PC-3 (cell line): ENCODE measurements at regions not wholly inside any gene's neighbourhood (a gene's known extent, or its start where the extent isn't known, plus 50 kb on each side); places are given as distances from the start of the nearest gene placed in this dataset.

Experiments used
- ATAC-seq: fragments of 200-7000 bp; cut with Tn5 transposase; 2 replicates; pipeline ENCODE4 v1.9.1; 2020; ENCODE audit warnings: mild to moderate bottlenecking, moderate library complexity
- BruUV-seq: library from RNA; stranded (reverse); fragments of 400-500 nt; replicated peaks from 2 replicates; lab custom pipeline; 2021; lab: Mats Ljungman, UMichigan
- CTCF ChIA-PET: fragments of 300-600 bp; sonication (Branson Sonifier 250); formaldehyde crosslinking; loops from one replicate; lab custom pipeline; 2022; ENCODE audit warnings: antibody characterized with exemption; lab: Charles Lee
- POLR2A ChIA-PET: fragments of 300-600 bp; sonication (Branson Sonifier 250); formaldehyde crosslinking; loops from one replicate; lab custom pipeline; 2022; ENCODE audit warnings: antibody characterized with exemption; ENCODE audit not compliant: unreplicated experiment; lab: Charles Lee
- DNase-seq: peaks from one replicate; pipeline ENCODE4 v3.0.0-alpha.2; 2015
- H2AFZ ChIP-seq: fragments of 300-600 bp; sonication (generic); 2 replicates; pipeline ENCODE4 v1.6.0; 2016; ENCODE audit warnings: antibody characterized with exemption, low read length
- H3F3A ChIP-seq: fragments of 300-600 bp; sonication (generic); one replicate; pipeline ENCODE4 v1.6.0; 2017; ENCODE audit warnings: antibody characterized with exemption, low read length, control low read depth, mild to moderate bottlenecking; ENCODE audit not compliant: unreplicated experiment
- H3K27ac ChIP-seq: fragments of 300-600 bp; sonication (generic); 2 replicates; pipeline ENCODE4 v1.5.1; 2016; ENCODE audit warnings: mild to moderate bottlenecking, low read length
- H3K27me3 ChIP-seq: fragments of 300-600 bp; sonication (generic); 2 replicates; pipeline ENCODE4 v1.6.1; 2016; ENCODE audit warnings: low read length, mixed read lengths
- H3K36me3 ChIP-seq: fragments of 300-600 bp; sonication (generic); 2 replicates; pipeline ENCODE4 v1.6.1; 2016; ENCODE audit warnings: low read depth, mixed run types, low read length, mixed read lengths
- H3K4me1 ChIP-seq: fragments of 300-600 bp; sonication (generic); 2 replicates; pipeline ENCODE4 v1.5.1; 2016; ENCODE audit warnings: low read length; ENCODE audit not compliant: insufficient read depth
- H3K4me2 ChIP-seq: fragments of 300-600 bp; sonication (generic); 2 replicates; pipeline ENCODE4 v1.6.0; 2016; ENCODE audit warnings: low read length
- H3K4me3 ChIP-seq: fragments of 300-600 bp; sonication (generic); 2 replicates; pipeline ENCODE4 v1.5.1; 2016; ENCODE audit warnings: mild to moderate bottlenecking, low read length, mixed read lengths
- H3K79me2 ChIP-seq: fragments of 300-600 bp; sonication (generic); 2 replicates; pipeline ENCODE4 v1.6.1; 2017; ENCODE audit warnings: low read length, mixed read lengths
- H3K9ac ChIP-seq: fragments of 300-600 bp; sonication (generic); 2 replicates; pipeline ENCODE4 v1.6.0; 2016; ENCODE audit warnings: mild to moderate bottlenecking, low read length
- H3K9me2 ChIP-seq: fragments of 300-600 bp; sonication (generic); replicated peaks from 2 replicates; pipeline ENCODE4 v1.6.1; 2016; ENCODE audit warnings: mixed run types, low read length, mixed read lengths
- H3K9me3 ChIP-seq: fragments of 300-600 bp; sonication (generic); 2 replicates; pipeline ENCODE4 v1.6.1; 2016; ENCODE audit warnings: low read length, mixed read lengths
- H4K20me1 ChIP-seq: fragments of 300-600 bp; sonication (generic); 2 replicates; pipeline ENCODE4 v1.6.1; 2016; ENCODE audit warnings: low read length, mixed read lengths
- EZH2 ChIP-seq: fragments of 300-600 bp; sonication (generic); IDR thresholded peaks from one replicate; pipeline ENCODE4 v1.6.1; 2017; ENCODE audit warnings: antibody characterized with exemption, mild to moderate bottlenecking, low read length; ENCODE audit not compliant: unreplicated experiment
- EZH2phosphoT487 ChIP-seq: fragments of 300-600 bp; sonication (generic); IDR thresholded peaks from 2 replicates; pipeline ENCODE4 v1.6.1; 2018; ENCODE audit warnings: mild to moderate bottlenecking, antibody characterized with exemption, low read length, borderline replicate concordance
- intact Hi-C: fragments of 100-400 bp; cut with micrococcal nuclease; formaldehyde crosslinking; loops from 2 replicates; pipeline ENCODE4 v1.9.0; 2023
- TF ChIP-seq, protein P1 (sequence below): fragments of 300-600 bp; sonication (generic); conservative IDR thresholded peaks from 2 replicates; pipeline ENCODE4 v1.5.1; 2017; ENCODE audit warnings: antibody characterized with exemption, low read depth, mild to moderate bottlenecking, low read length

DNA sequence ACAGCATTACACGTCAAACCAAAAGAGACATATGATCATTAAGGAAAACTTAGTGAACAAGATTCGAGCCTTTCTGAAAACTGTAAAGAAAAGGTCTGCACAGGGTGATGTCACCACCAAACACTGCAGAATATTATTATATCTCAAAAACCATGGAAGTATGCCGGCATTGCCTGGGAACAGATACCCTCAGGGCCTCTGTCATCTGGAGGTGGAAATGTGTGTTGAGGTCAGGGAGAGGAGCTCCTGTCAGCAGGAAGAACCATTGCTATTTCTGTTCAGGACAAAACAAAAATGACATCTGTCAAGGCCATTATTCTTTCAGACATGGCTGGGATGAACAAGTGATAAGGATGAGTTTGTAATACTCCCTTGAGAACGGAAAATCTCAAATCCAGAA, 365.9 kb upstream of the TRIB2 start:
- DNase-seq (no peak), ATAC-seq (no peak)
- CTCF ChIA-PET, result no interaction called here
- BruUV-seq, result no TSS peak
- POLR2A ChIA-PET, result no interaction called here
- H3K9ac ChIP-seq, result no peak overlapping the region
- no peaks in the 10 kb centered on the region for H3K9me3 ChIP-seq
- peaks cover 5% of the 10 kb centered on the region; the same call in 1 of the 2 replicates for H3K4me1 ChIP-seq
- H3K27ac ChIP-seq, result no peak overlapping the region
- H3F3A ChIP-seq, result no peaks in the 10 kb centered on the region
- H3K9me2 ChIP-seq, result no peaks in the 10 kb centered on the region
- TF ChIP-seq, protein P1, sequence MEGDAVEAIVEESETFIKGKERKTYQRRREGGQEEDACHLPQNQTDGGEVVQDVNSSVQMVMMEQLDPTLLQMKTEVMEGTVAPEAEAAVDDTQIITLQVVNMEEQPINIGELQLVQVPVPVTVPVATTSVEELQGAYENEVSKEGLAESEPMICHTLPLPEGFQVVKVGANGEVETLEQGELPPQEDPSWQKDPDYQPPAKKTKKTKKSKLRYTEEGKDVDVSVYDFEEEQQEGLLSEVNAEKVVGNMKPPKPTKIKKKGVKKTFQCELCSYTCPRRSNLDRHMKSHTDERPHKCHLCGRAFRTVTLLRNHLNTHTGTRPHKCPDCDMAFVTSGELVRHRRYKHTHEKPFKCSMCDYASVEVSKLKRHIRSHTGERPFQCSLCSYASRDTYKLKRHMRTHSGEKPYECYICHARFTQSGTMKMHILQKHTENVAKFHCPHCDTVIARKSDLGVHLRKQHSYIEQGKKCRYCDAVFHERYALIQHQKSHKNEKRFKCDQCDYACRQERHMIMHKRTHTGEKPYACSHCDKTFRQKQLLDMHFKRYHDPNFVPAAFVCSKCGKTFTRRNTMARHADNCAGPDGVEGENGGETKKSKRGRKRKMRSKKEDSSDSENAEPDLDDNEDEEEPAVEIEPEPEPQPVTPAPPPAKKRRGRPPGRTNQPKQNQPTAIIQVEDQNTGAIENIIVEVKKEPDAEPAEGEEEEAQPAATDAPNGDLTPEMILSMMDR, result no peak
- TF ChIP-seq EZH2phosphoT487, result no peak
- no peaks in the 10 kb centered on the region for H3K79me2 ChIP-seq
- intact Hi-C loops, result no loop called here
- no peak overlapping the region for H2AFZ ChIP-seq
- no peak overlapping the region for H3K4me3 ChIP-seq
- H3K36me3 ChIP-seq, result no peaks in the 10 kb centered on the region
- H3K27me3 ChIP-seq, result no peaks in the 10 kb centered on the region
- H3K4me2 ChIP-seq, result no peak overlapping the region
- no peaks in the 10 kb centered on the region for H4K20me1 ChIP-seq

DNA sequence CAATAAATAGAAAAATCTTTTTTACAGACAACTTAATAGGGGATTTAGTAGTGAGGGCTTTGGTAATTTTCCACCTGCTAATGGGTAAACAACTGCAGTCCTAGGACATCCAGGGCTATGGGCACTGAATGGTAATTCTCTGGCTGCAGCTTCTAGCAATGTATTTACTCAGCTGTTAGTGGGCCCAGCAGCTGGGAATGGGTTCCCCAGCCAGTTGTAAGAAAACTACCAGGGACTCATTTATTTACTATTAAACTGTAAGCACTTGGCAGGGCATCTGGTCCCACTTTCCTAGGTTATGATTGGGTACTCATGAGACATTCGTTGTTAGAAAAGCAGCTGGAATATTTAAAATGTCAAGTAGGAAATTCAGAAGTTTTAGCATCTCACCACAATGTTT, 363.8 kb upstream of the TRIB2 start:
- no TSS peak for BruUV-seq
- no peak overlapping the region for H3K4me2 ChIP-seq
- no peaks in the 10 kb centered on the region for H3K9me2 ChIP-seq
- H3K27me3 ChIP-seq, result no peaks in the 10 kb centered on the region
- no peaks in the 10 kb centered on the region for H3K9me3 ChIP-seq
- ATAC-seq (no peak), DNase-seq (no peak)
- H3F3A ChIP-seq, result no peaks in the 10 kb centered on the region
- no peak overlapping the region for H3K9ac ChIP-seq
- CTCF ChIA-PET, result no interaction called here
- no peaks in the 10 kb centered on the region for H3K79me2 ChIP-seq
- intact Hi-C loops, result no loop called here
- no peak overlapping the region for H3K4me3 ChIP-seq
- no peaks in the 10 kb centered on the region for H3K36me3 ChIP-seq
- H3K27ac ChIP-seq, result no peak overlapping the region
- H3K4me1 ChIP-seq, result no peaks in the 10 kb centered on the region
- TF ChIP-seq EZH2phosphoT487 (no peak), EZH2 (no peak)
- TF ChIP-seq, protein P1, result no peak
- no peaks in the 10 kb centered on the region for H4K20me1 ChIP-seq
- H2AFZ ChIP-seq, result no peak overlapping the region
- POLR2A ChIA-PET, result no interaction called here

DNA sequence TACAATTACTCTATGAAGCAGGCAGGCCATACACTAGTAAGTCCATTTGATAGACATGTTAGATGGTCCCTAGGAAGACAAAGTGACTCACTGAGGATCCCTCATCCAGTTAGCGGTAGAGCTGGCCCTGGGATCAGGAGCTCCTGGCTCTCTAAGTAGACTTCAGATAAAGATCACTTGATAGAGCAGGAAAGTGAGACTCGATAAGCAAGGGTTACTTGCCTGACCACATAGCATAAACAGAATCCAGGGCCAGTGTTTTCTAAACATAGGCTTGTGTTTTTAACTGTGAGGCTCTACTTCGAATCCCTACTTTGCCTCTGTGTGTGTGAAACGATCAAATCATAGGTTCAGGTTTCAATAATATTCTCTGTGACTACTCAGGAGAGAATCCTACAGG, 355.2 kb upstream of the TRIB2 start:
- Histone ChIP-seq H3K9ac (no peak overlapping the region), H3F3A (no peaks in the 10 kb centered on the region), H3K4me3 (no peak overlapping the region), H3K27me3 (no peaks in the 10 kb centered on the region), H3K27ac (no peak overlapping the region), H3K79me2 (no peaks in the 10 kb centered on the region), H4K20me1 (no peaks in the 10 kb centered on the region), H3K36me3 (no peaks in the 10 kb centered on the region), H3K4me1 (no peaks in the 10 kb centered on the region), H3K9me2 (no peaks in the 10 kb centered on the region; the same call in 1 of the 2 replicates), H3K4me2 (no peak overlapping the region), H3K9me3 (no peaks in the 10 kb centered on the region), H2AFZ (no peak overlapping the region)
- ChIA-PET POLR2A (no interaction called here), CTCF (no interaction called here)
- TF ChIP-seq EZH2phosphoT487 (no peak), EZH2 (no peak)
- TF ChIP-seq, protein P1, result no peak
- no TSS peak for BruUV-seq
- no peak for ATAC-seq
- DNase-seq, result no peak
- intact Hi-C loops, result no loop called here
